LNCaP clone FGC (cell line): ENCODE measurements at regions not wholly inside any gene's neighbourhood (a gene's known extent, or its start where the extent isn't known, plus 50 kb on each side); places are given as distances from the start of the nearest gene placed in this dataset.
"Not testable (repeated sequence)": the region's sequence is repeated elsewhere in the genome, so short reads cannot be mapped to it uniquely, and the experiment has no call there.

Experiments
- DNase-seq: peaks from one replicate; pipeline ENCODE4 v3.0.0-alpha.2; 2011; ENCODE audit warnings: low read depth
- H3K4me3 ChIP-seq: 2 replicates; pipeline ENCODE4 v1.5.1; 2011; ENCODE audit warnings: mild to moderate bottlenecking, low read depth, low read length, control low read depth
- CTCF ChIP-seq: IDR thresholded peaks from 2 replicates; pipeline ENCODE4 v1.5.1; 2012; ENCODE audit warnings: mild to moderate bottlenecking; ENCODE audit not compliant: control insufficient read depth, insufficient read depth; ENCODE audit errors: extremely low read depth

DNA sequence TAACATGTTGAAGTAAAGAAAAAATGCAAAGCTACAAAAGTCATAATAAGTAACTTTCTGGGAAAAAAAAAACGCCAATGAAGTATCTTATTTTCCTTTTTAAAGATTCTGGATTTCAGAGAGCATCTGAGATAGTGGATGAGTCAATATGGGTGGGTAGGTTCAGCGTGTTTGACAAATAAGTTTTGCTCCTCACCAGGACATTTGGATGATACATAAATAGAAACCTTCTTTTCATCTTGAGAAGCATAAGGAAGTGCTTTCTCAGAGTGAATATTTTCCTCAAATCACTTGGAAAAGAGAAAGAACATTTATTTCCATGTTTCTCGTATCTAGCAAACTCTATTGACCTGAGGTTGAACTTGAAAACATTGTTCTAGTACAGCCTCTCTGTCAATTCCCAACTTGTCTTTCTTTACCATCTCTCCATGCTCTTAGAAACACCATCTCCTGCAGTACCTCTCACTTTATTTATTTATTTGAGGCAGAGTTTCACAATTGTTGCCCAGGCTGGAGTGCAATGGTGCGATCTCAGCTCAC is 463.2 kb downstream of the KLF5 start:
- DNase-seq, result no peak
- TF ChIP-seq CTCF, result no peak
- no peak overlapping the region for H3K4me3 ChIP-seq

GRCh38 chr13:73521290-73521624 is 462.5 kb downstream of the KLF5 start:
- DNase-seq, result no peak
- H3K4me3 ChIP-seq, result no peak overlapping the region
- TF ChIP-seq CTCF, result no peak

GRCh38 chr13:73520566-73521289 is 461.9 kb downstream of the KLF5 start:
- no peak for DNase-seq
- no peak for TF ChIP-seq CTCF

GRCh38 chr13:73520135-73520534 is 461.3 kb downstream of the KLF5 start:
- not testable (repeated sequence) for H3K4me3 ChIP-seq, DNase-seq

More at GRCh38 chr13:73520566-73521289, 461.9 kb downstream of the KLF5 start:
- H3K4me3 ChIP-seq, result no peak overlapping the region

DNA sequence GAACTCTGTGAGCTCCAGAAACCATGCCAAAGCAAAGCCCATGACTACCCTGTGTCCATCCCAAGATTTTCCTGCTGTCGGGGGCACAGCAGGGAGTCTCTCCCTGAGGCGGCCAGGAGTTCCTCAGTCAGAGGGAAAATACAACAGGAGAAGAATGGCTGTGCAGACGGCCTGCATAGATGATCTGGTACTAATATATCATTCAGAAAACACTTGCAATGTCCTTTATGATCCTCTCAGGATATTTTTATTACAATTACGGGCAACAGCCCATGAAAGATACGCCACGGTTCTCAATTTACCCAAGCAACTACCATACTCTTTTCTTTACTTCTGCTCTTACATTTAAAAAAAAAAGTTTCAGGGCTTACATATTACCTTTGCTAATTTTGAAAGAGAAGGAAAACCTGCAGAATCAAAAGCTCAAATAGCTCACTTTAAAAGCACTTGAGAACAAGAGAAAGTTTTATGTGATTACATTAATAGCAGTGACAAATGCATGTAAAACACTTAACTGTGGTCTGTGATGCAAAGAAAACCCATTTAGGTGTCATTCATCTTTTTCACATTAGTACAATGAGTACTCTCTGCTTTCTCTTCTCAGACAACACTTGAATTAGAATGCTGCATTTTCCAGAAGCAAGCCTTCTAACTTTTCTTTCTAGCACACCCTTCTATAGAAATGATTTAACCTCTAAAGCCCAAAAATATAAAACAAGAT is 460.8 kb downstream of the KLF5 start:
- TF ChIP-seq CTCF, result no peak

DNA sequence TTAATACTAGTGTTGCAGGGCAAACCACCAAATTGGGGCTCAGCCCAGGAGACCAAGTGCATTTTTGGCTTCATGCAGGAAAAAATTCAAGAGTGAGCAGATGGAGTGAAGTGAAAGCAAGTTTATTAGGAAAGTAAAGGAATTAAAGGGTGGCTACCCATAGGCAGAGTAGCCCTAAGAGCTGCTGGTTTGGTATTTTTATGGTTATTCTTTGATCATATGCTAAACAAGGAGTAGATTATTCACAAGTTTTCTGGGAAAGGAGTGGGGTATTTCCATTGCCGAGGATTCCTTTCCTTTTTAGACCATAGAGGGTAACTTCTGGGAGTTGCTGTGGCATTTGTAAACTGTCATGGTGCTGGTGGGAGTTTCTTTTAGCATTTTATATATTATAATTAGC is 459.0 kb downstream of the KLF5 start:
- no peak for TF ChIP-seq CTCF
- no peak for DNase-seq
- H3K4me3 ChIP-seq, result no peak overlapping the region

More for the DNA sequence above, 460.8 kb downstream of the KLF5 start:
- H3K4me3 ChIP-seq, result no peak overlapping the region
- DNase-seq, result no peak

- no peak overlapping the region for H3K4me3 ChIP-seq
- TF ChIP-seq CTCF, result no peak
- DNase-seq, result no peak
These were observed 457.9 kb downstream of the KLF5 start for GRCh38 chr13:73516731-73517130.
